GM12892 (cell line): ENCODE measurements at regions not wholly inside any gene's neighbourhood (a gene's known extent, or its start where the extent isn't known, plus 50 kb on each side); places are given as distances from the start of the nearest gene placed in this dataset.
A peak's percentile ranks its signal among the peaks of the same experiment; 100 is the strongest.
"Not testable (repeated sequence)": the region's sequence is repeated elsewhere in the genome, so short reads cannot be mapped to it uniquely, and the experiment has no call there.

ENCODE experiments used
- DNase-seq: peaks from one replicate; pipeline ENCODE4 v3.0.0; 2011; ENCODE audit not compliant: insufficient read length
- FAIRE-seq: peaks from 2 replicates; lab custom pipeline; 2011; peaks lifted over from hg19 to GRCh38; lab: Jason Lieb, UNC
- POLR2A ChIP-seq: IDR thresholded peaks from 2 replicates; pipeline ENCODE4 v1.6.1; 2011; ENCODE audit warnings: low read depth, low read length, control low read depth
- POLR2AphosphoS5 ChIP-seq: IDR thresholded peaks from 2 replicates; pipeline ENCODE4 v1.6.1; 2011; ENCODE audit warnings: low read depth, low read length, control low read depth
- TAF1 ChIP-seq: IDR thresholded peaks from 2 replicates; pipeline ENCODE4 v1.6.1; 2011; ENCODE audit warnings: low read depth, mild to moderate bottlenecking, control low read depth, low read length, borderline replicate concordance

DNA sequence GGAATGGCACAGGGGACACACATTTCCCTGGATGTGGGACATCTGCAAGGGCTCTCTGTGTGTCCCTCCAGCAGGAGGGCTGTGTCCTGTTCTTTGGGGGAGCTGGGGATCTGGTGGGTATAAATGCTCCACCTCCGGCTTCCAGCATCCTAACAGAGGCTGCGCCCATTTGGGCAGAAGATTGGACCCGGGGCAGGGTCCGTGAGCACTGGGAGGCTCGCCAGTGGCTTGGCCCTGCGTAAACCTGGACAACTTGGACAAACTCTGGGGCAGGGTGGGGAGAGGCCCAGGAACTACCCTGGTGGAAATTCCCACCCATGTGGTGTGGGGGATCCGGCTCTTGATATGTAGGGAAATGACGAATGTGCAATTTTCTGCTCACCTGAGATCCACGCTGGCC, 80.9 kb downstream of the GADD45G start:
- no peak for DNase-seq
- no peak for FAIRE-seq
- TF ChIP-seq POLR2A (no peak), TAF1 (no peak), POLR2AphosphoS5 (no peak)

DNA sequence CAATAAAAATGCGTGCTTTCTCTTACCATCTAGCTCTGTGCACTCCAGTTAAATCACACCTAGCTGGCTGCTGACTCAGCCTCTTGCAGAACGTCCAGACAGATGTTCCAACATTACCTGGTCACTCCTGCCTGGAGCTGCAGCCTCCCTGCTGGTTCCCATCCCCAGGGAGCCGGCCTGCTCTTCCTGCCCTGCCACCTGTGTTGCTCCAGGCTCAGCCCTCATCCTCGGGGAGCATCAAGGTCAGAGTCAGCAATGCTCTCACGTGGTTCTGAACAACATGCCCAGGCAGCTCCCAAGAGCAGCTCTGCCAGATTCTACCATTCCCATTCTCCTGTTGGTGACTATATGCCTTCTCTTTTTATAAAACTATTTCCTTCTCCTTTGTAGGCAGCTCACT, 81.3 kb downstream of the GADD45G start:
- TF ChIP-seq POLR2AphosphoS5 (no peak), POLR2A (no peak), TAF1 (no peak)
- FAIRE-seq (no peak), DNase-seq (no peak)

DNA sequence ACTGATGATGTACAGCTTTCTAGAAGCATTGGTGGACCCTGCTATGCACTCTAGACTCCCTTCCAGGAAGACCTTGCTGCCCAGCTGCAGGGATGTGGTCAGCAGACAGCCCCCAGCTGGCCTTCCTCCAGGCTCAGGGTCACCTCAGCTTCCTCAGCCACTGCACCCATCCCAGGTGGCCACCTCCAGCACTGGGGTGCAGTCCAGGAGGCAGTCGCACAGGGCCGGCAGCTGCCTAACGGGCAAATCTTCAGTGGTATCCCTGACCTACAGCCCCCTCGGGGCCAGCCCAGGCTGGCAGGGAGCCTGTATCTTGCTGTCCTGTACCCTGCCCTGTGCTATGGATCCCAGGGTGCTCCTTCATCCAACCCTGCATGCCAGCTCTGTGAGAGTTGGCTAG, 81.8 kb downstream of the GADD45G start:
- FAIRE-seq = no peak
- no peak for TF ChIP-seq POLR2A
- TF ChIP-seq TAF1 = no peak
- DNase-seq = no peak

DNA sequence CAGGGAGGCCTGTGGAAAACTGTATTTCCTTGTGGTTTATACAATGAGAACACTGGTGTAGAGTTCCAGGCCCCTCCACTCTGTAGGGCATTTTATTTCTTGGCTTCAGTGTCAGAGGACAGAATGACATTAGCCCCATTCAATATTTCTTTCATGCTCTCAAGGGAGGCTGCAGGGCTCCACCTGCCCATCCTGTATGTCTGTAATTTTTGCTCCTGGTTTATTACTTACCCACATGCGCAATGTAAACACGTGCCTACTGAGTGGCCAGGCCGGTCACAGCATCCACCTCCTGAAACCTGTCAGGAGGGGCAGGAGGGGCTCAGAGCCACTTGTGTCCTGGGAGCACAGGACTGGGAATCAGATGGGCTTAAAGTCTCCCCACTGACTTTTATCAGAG, 82.4 kb downstream of the GADD45G start:
- TF ChIP-seq POLR2AphosphoS5 (no peak), TAF1 (no peak), POLR2A (no peak)
- DNase-seq = no peak
- FAIRE-seq = no peak

DNA sequence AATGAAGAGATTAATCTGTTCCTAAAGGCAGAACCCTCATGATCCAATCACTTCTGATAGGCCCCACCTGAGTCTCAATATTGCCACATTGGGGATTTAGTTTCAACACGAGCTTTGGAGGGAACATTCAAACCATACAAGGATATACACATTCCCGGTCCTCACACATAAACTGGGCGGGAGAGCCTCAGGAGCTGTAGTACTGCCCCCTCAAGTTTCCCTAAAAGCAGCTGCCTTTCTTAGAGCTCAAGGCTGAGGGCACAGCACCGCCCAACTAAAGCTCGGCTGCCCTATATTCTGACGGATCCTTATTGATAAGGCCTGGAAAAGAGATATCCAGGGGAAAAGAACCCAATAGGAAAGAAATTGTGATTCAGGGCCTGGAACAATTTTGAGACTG, 83.0 kb downstream of the GADD45G start:
- no peak for TF ChIP-seq POLR2A
- no peak for TF ChIP-seq TAF1
- no peak for TF ChIP-seq POLR2AphosphoS5
- FAIRE-seq (no peak), DNase-seq (no peak)

DNA sequence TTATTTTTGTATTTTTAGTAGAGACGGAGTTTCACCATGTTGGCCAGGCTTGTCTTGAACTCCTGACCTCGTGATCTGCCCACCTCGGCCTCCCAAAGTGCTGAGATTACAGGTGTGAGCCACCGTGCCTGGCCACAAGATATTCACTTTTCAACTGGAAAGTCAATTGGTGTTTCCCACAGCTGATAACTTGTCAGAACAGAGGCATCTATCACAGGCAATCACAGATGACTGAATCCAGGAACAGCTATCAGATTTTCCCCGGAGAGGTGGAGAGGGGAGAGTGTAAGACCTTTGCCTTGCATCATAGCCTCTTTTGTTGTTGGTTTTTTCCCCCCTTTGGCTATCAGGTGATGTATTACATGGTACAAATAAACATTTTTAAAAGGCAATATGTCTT, 84.5 kb downstream of the GADD45G start:
- not testable (repeated sequence) for DNase-seq, FAIRE-seq

DNA sequence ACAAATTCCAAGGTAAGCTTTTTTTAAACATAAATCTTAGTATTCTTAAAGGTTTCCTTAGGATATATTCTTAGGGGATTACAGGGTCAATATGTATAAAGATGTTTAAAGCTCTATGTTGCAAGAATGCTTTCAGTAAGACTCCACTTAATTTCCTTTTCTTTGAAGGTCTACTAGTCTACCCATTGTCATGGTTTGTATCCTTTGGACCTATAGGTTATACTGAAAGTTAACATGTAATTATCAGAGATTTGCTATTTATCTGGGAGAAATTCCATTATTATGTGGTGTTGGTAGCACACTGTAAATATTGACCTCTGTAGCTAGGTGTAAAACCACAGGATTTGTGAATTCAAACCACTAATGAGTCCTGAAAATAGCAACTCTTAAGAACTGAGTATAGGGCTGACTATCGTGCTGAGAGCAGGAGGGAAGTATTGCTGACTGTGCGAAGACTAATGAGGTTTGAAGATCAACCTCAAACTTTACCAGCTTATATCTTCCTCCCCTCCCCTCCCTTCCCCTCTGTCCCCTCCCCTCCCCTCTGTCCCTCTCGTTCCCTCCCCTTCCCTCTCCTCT, 85.6 kb downstream of the GADD45G start:
- FAIRE-seq (peak; percentile 74), DNase-seq (no peak)
- no peak for TF ChIP-seq POLR2A
- no peak for TF ChIP-seq POLR2AphosphoS5
- TF ChIP-seq TAF1 = no peak

DNA sequence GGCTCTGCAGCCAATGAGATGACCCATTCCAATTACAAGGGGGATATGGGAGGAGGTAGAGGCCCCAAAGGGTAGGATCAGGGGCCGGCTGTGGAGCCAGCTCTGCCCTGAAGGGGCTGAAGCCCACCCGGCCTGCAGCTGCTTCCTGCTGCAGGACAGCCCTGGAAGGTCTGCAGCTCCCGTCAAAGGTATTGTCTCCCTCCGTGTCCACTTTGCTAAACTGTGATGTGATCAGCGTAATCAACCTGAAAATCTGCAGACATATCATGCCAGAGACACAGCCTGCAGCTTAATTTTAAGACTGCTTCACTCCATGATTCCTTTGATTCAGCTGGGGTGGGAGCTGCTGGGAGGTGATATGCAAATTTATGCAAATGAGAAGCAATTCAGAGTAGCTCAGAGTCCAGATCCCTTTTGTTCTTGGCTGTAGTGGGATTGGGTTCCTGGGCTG, 90.7 kb downstream of the GADD45G start:
- FAIRE-seq = no peak
- DNase-seq = no peak
- TF ChIP-seq POLR2A (no peak), POLR2AphosphoS5 (no peak), TAF1 (no peak)

DNA sequence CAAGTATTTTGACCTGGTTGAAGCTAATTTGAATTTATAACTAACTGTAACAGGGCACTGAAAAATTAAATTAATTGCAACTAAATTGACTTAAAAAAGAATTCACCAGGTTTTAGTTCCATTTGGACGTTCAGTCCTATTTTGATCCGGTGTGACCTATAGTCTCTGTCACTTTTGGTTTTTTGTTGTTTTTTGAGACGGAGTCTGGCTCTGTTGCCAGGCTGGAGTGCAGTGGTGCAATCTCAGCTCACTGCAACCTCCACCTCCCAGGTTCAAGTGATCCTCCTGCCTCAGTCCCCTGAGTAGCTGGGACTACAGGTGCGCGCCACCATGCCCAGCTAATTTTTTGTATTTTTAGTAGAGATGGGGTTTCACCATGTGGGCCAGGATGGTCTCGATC, 91.2 kb downstream of the GADD45G start:
- DNase-seq, FAIRE-seq: not testable (repeated sequence)

DNA sequence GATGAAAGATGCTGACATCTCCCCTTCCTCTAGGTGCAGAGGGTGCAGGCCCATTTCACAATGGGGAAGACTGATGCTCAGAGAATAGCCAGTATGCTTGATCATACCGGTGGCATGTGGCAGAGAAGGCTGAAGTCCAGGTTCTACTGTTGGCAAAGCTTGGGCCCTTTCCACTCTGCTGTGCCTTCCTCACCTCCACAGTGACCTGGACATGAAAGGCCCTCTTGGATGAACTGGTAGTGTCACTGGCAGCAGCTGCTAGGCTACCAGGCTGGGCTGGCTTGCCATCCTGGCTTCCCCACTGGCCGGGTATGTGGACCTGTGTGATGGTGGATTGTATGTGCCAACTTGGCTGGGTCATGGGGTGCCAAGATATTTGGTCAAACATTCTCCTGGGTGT, 92.0 kb downstream of the GADD45G start:
- FAIRE-seq (no peak), DNase-seq (no peak)
- TF ChIP-seq TAF1 = no peak
- no peak for TF ChIP-seq POLR2A
- TF ChIP-seq POLR2AphosphoS5 = no peak

DNA sequence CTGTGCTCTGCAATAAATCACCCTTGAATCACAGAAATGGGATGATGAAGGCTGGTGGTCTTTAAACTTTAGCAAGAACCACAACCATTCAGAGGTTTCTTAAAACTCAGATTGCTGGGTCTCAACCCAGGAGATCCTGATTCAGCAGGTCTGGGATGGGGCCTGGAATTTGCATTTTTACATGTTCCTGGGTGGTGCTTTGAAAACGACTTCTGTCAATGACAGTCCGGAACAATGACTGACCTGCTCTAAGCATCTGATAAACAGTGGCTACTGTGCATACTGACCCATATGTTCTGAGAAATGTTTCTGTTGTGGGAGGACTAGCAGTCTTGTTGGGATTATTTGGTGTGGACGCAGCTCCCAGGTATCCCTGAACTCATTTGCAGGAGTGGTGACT, 92.7 kb downstream of the GADD45G start:
- TF ChIP-seq TAF1 (no peak), POLR2AphosphoS5 (no peak), POLR2A (no peak)
- DNase-seq (no peak), FAIRE-seq (no peak)

DNA sequence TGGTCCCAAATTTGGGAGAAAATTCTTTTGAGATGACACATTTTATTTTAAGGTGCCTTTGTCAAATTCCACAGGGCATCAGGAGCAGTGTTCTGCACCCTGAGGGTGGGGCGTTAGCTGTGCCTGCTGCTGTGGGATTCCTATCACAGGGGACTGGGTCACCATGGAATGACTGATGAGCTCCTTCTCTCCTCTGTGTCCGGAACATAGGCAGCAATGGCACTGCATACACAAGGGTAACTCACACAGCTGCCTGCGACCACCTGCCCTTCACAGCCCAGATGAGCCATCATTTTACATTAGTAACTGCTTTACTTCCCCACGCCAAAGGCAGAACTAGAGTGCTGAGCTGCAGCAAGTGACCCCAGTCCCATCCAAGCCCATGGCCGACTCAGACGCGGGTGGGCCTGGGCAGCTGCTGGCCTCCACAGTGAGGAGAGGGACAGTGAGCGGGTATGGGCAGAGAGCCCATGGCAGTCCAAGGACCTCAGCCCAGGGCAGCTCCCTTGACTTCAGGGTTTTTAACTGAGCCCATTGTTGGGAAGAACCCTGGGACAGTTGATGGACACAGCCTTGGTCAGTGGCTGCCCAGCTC, 93.7 kb downstream of the GADD45G start:
- FAIRE-seq (no peak), DNase-seq (no peak)
- TF ChIP-seq POLR2AphosphoS5 = no peak
- no peak for TF ChIP-seq TAF1
- TF ChIP-seq POLR2A = no peak

DNA sequence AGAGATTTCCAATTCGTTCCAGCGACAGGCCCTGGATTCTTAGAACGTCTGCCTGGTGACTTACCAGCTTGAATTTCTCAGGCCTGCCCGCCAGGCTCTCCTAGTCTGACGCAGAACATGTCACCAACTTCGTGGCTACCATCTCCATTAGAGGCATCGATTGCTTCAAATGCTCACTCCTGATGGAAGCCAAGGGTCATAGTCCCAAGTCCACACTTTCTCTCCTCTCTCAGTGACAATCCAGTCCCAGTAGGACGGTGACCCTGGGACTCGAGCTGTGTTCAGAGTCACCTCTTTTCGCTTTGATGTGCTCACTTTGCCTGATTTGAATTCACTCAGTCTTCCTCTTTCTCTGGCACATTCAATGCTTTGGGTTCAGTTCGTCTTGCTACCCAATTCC, 94.8 kb downstream of the GADD45G start:
- FAIRE-seq (peak; percentile 38), DNase-seq (no peak)
- no peak for TF ChIP-seq POLR2A
- no peak for TF ChIP-seq POLR2AphosphoS5
- TF ChIP-seq TAF1 = no peak
